Vagina (tissue), 2 donors: ENCODE measurements at regions not wholly inside any gene's neighbourhood (a gene's known extent, or its start where the extent isn't known, plus 50 kb on each side); places are given as distances from the start of the nearest gene placed in this dataset.

Experiments
- CTCF ChIP-seq, 3 experiments: fragments of 450-650 bp in 2 of 3; fragments of 200-600 bp in 1 of 3; sonication (generic) in 1 of 3; IDR thresholded peaks; one replicate each; pipeline ENCODE4 v1.5.1; 2017 to 2019; ENCODE audit warnings: antibody characterized with exemption in 3 of 3, mild to moderate bottlenecking in 2 of 3, moderate library complexity in 2 of 3
- POLR2A ChIP-seq, 2 donors: fragments of 450-650 bp; IDR thresholded peaks; one replicate each; pipeline ENCODE4 v1.6.1; 2017; ENCODE audit warnings: antibody characterized with exemption in 2 of 2, mild to moderate bottlenecking in 2 of 2, moderate library complexity in 2 of 2
- POLR2AphosphoS5 ChIP-seq, 2 donors: sonication (generic); formaldehyde crosslinking; IDR thresholded peaks; one replicate each; pipeline ENCODE4 v1.9.0; 2017; ENCODE audit warnings: antibody characterized with exemption in 2 of 2, mild to moderate bottlenecking in 2 of 2, low read depth in 1 of 2; ENCODE audit not compliant: insufficient read depth in 1 of 2

- no peak for TF ChIP-seq CTCF (IDR thresholded peaks at IDR 0.05)
- TF ChIP-seq POLR2AphosphoS5 (IDR thresholded peaks at IDR 0.05; ENCODE audit: insufficient read depth in 1 of 2, low read depth in 1 of 2): no peak
- no peak for TF ChIP-seq POLR2A (IDR thresholded peaks at IDR 0.05)
These were observed 63.4 kb upstream of the ANK3 start for GRCh38 chr10:60453036-60453435.
